IMR-90 (cell line): ENCODE measurements at regions not wholly inside any gene's neighbourhood (a gene's known extent, or its start where the extent isn't known, plus 50 kb on each side); places are given as distances from the start of the nearest gene placed in this dataset.
A peak's percentile ranks its signal among the peaks of the same experiment; 100 is the strongest.

Experiments
- ATAC-seq: fragments of 200-7000 bp; cut with Tn5 transposase; 2 replicates; pipeline ENCODE4 v1.9.1; 2020; ENCODE audit warnings: low read depth, mild to moderate bottlenecking, moderate library complexity
- BruUV-seq: library from RNA; stranded (reverse); fragments of 400-500 nt; replicated peaks from 2 replicates; lab custom pipeline; 2021; lab: Mats Ljungman, UMichigan
- CTCF ChIA-PET: fragments of 300-600 bp; formaldehyde crosslinking; extraction: SDS; loops from one replicate; lab custom pipeline; 2021; ENCODE audit warnings: antibody characterized with exemption; lab: Yijun Ruan, JAX
- POLR2A ChIA-PET: fragments of 300-600 bp; sonication (Branson Sonifier 250); formaldehyde crosslinking; loops from one replicate; lab custom pipeline; 2022; ENCODE audit warnings: antibody characterized with exemption; ENCODE audit not compliant: unreplicated experiment; lab: Charles Lee
- DNase-seq: peaks from one replicate; pipeline ENCODE4 v3.0.0; 2013
- H2AFZ ChIP-seq: replicated peaks from 2 replicates; pipeline ENCODE3; 2013; ENCODE audit warnings: low read length, mild to moderate bottlenecking; ENCODE audit not compliant: poor library complexity
- H2AK5ac ChIP-seq: 2 replicates; pipeline ENCODE4 v1.6.1; 2013; ENCODE audit warnings: low read depth, low read length, inconsistent platforms
- H2AK9ac ChIP-seq: replicated peaks from 2 replicates; pipeline ENCODE3; 2013; ENCODE audit warnings: mild to moderate bottlenecking, low read depth, low read length, moderate library complexity; ENCODE audit not compliant: poor library complexity
- H2BK120ac ChIP-seq: 2 replicates; pipeline ENCODE4 v1.6.1; 2013; ENCODE audit warnings: low read depth, low read length, inconsistent platforms
- H2BK15ac ChIP-seq: 3 replicates; pipeline ENCODE4 v1.6.1; 2013; ENCODE audit warnings: low read depth, low read length, inconsistent platforms
- H2BK20ac ChIP-seq: 2 replicates; pipeline ENCODE4 v1.6.1; 2013; ENCODE audit warnings: low read depth, mild to moderate bottlenecking, inconsistent platforms, low read length, moderate library complexity
- H2BK5ac ChIP-seq: 2 replicates; pipeline ENCODE4 v1.6.1; 2013; ENCODE audit warnings: mild to moderate bottlenecking, low read depth, low read length, inconsistent platforms; ENCODE audit not compliant: poor library complexity, severe bottlenecking
- H3K14ac ChIP-seq: replicated peaks from 2 replicates; pipeline ENCODE4 v1.6.1; 2013; ENCODE audit warnings: low read depth, low read length, inconsistent platforms
- H3K18ac ChIP-seq: 2 replicates; pipeline ENCODE4 v1.6.1; 2013; ENCODE audit warnings: low read depth, low read length, control low read depth
- H3K23ac ChIP-seq: 2 replicates; pipeline ENCODE4 v1.6.1; 2013; ENCODE audit warnings: low read depth, low read length, inconsistent platforms
- H3K27ac ChIP-seq: 2 replicates; pipeline ENCODE4 v1.5.1; 2013; ENCODE audit warnings: mild to moderate bottlenecking, control low read depth, low read length; ENCODE audit not compliant: insufficient read depth
- H3K27me3 ChIP-seq: 2 replicates; pipeline ENCODE4 v1.6.1; 2013; ENCODE audit warnings: low read length; ENCODE audit not compliant: control insufficient read depth, insufficient read depth
- H3K36me3 ChIP-seq: 2 replicates; pipeline ENCODE4 v1.6.1; 2013; ENCODE audit warnings: low read length, mixed read lengths; ENCODE audit not compliant: control insufficient read depth, insufficient read depth
- H3K4ac ChIP-seq: 2 replicates; pipeline ENCODE4 v1.6.1; 2013; ENCODE audit warnings: low read depth, low read length, inconsistent platforms
- H3K4me1 ChIP-seq: 2 replicates; pipeline ENCODE4 v1.6.1; 2013; ENCODE audit warnings: low read length, mixed read lengths; ENCODE audit not compliant: control insufficient read depth, insufficient read depth
- H3K4me2 ChIP-seq: 2 replicates; pipeline ENCODE4 v1.6.1; 2013; ENCODE audit warnings: low read depth, mild to moderate bottlenecking, control low read depth, low read length, moderate library complexity
- H3K4me3 ChIP-seq: 2 replicates; pipeline ENCODE4 v1.5.1; 2013; ENCODE audit warnings: low read depth, mild to moderate bottlenecking, control low read depth, low read length, moderate library complexity; ENCODE audit not compliant: insufficient read depth
- H3K56ac ChIP-seq: 2 replicates; pipeline ENCODE4 v1.6.1; 2013; ENCODE audit warnings: low read length, inconsistent platforms; ENCODE audit not compliant: insufficient read depth; ENCODE audit errors: extremely low read depth
- H3K79me1 ChIP-seq, 2 experiments: 2 replicates each; pipeline ENCODE4 v1.6.1; 2013; ENCODE audit warnings: low read length in 2 of 2, inconsistent platforms in 1 of 2, low read depth in 1 of 2
- H3K9ac ChIP-seq: 2 replicates; pipeline ENCODE4 v1.6.1; 2013; ENCODE audit warnings: low read depth, low read length, control low read depth
- H3K9me1 ChIP-seq: 2 replicates; pipeline ENCODE4 v1.6.1; 2013; ENCODE audit warnings: low read length, inconsistent platforms; ENCODE audit not compliant: insufficient read depth
- H3K9me3 ChIP-seq: 2 replicates; pipeline ENCODE4 v1.6.1; 2013; ENCODE audit warnings: low read length; ENCODE audit not compliant: control insufficient read depth, insufficient read depth
- H4K20me1 ChIP-seq: 2 replicates; pipeline ENCODE4 v1.6.1; 2013; ENCODE audit warnings: low read length, inconsistent platforms; ENCODE audit not compliant: insufficient read depth
- H4K5ac ChIP-seq: 2 replicates; pipeline ENCODE4 v1.6.1; 2013; ENCODE audit warnings: mild to moderate bottlenecking, low read depth, low read length, control low read depth
- H4K8ac ChIP-seq, 2 experiments: 2 replicates each; pipeline ENCODE4 v1.6.1; 2013; ENCODE audit warnings: low read depth in 2 of 2, low read length in 2 of 2, control low read depth in 1 of 2, inconsistent platforms in 1 of 2
- H4K91ac ChIP-seq: 2 replicates; pipeline ENCODE4 v1.6.1; 2013; ENCODE audit warnings: low read depth, low read length, inconsistent platforms; ENCODE audit not compliant: insufficient read depth
- CTCF ChIP-seq: conservative IDR thresholded peaks from 2 replicates; pipeline ENCODE4 v1.5.1; 2012; ENCODE audit warnings: mild to moderate bottlenecking, low read depth, low read length, improper control_type of control experiment
- FOS ChIP-seq: fragments of 150-350 bp; IDR thresholded peaks from 2 replicates; pipeline ENCODE4 v1.6.1; 2016; ENCODE audit warnings: low read depth, low read length
- NFE2L2 ChIP-seq: fragments of 150-350 bp; IDR thresholded peaks from 2 replicates; pipeline ENCODE4 v1.6.1; 2016; ENCODE audit warnings: low read depth, mild to moderate bottlenecking, low read length
- RAD21 ChIP-seq: IDR thresholded peaks from 2 replicates; pipeline ENCODE4 v1.6.1; 2012; ENCODE audit warnings: low read length, improper control_type of control experiment
- SMC3 ChIP-seq: fragments of 150-350 bp; IDR thresholded peaks from 2 replicates; pipeline ENCODE4 v1.6.1; 2016; ENCODE audit warnings: low read depth, mild to moderate bottlenecking, antibody characterized with exemption, low read length, moderate library complexity
- WGBS, 2 experiments: methylation state at CpG; one replicate each; pipeline versions ENCODE4 v1.1.5 to v1.1.7; 2013; ENCODE audit warnings: missing lambda C conversion rate in 2 of 2; ENCODE audit not compliant: insufficient read length in 1 of 2; ENCODE audit errors: extremely low coverage in 2 of 2; 5-methylcytosine and 5-hydroxymethylcytosine counted together
- dilution Hi-C: fragments of 300-500 bp; cut with HindIII; formaldehyde crosslinking; loops from one replicate; pipeline ENCODE4 v1.14.3; 2018; ENCODE audit warnings: low sequenced_read_pairs; ENCODE audit not compliant: unreplicated experiment
- in situ Hi-C: fragments of 300-500 bp; cut with MboI; formaldehyde crosslinking; loops from 3 replicates; pipeline ENCODE4 v1.14.3; 2019; ENCODE audit warnings: low sequenced_read_pairs, inconsistent platforms, mixed read lengths
- intact Hi-C: fragments of 100-400 bp; cut with micrococcal nuclease; formaldehyde crosslinking; loops from 2 replicates; pipeline ENCODE4 v1.10.0; 2022

GRCh38 chr1:186605762-186606350 is 74.4 kb downstream of the PTGS2 start:
- H3K14ac ChIP-seq: no peak overlapping the region
- no peak overlapping the region for H4K8ac ChIP-seq
- DNase-seq (peak; percentile 59), ATAC-seq (peak; percentile 88)
- H3K27me3 ChIP-seq: no peaks in the 10 kb centered on the region
- H3K23ac ChIP-seq: no peak overlapping the region
- H2AFZ ChIP-seq: peak overlapping the region; percentile 79
- no peak for TF ChIP-seq FOS
- TF ChIP-seq CTCF: peak; percentile 68
- peak; percentile 81 for TF ChIP-seq RAD21
- TF ChIP-seq NFE2L2: no peak
- TF ChIP-seq SMC3: peak; percentile 79
- H3K9me1 ChIP-seq: no peaks in the 10 kb centered on the region
- no peak overlapping the region for H4K5ac ChIP-seq
- in situ Hi-C loops: no loop called here
- no peak overlapping the region for H2BK20ac ChIP-seq
- H2AK9ac ChIP-seq: peak overlapping the region; percentile 29
- H3K56ac ChIP-seq: no peak overlapping the region
- H3K9ac ChIP-seq: no peak overlapping the region
- no peaks in the 10 kb centered on the region for H3K4me1 ChIP-seq
- dilution Hi-C loops: loop anchor here (25.0 kb wide), 1 partner anchor 381 kb away; no protein-coding TSS in a partner anchor
- H4K91ac ChIP-seq: no peak overlapping the region
- H3K27ac ChIP-seq: no peak overlapping the region
- CTCF ChIA-PET: interaction anchor here (0.5 to 1.7 kb wide), 13 partner anchors 74 to 714 kb away, joined by 3 to 7 read pairs (median 3); partner anchors contain the start of gene PTGS2
- H4K20me1 ChIP-seq: no peaks in the 10 kb centered on the region
- H3K4me3 ChIP-seq: no peak overlapping the region
- no peaks in the 10 kb centered on the region for H3K36me3 ChIP-seq
- H2AK5ac ChIP-seq: no peak overlapping the region
- no peak overlapping the region for H3K4ac ChIP-seq
- no peaks in the 10 kb centered on the region for H3K79me1 ChIP-seq
- no peak overlapping the region for H3K18ac ChIP-seq
- no CpG with 5 or more reads among the region's 4 CpGs for WGBS, 2 experiments
- H3K9me3 ChIP-seq: no peaks in the 10 kb centered on the region
- no TSS peak for BruUV-seq
- POLR2A ChIA-PET: interaction anchor here (0.6 kb wide), 1 partner anchor 62 kb away, joined by 4 read pairs; no protein-coding TSS in a partner anchor
- H2BK15ac ChIP-seq: no peak overlapping the region
- H2BK5ac ChIP-seq: no peak overlapping the region
- H2BK120ac ChIP-seq: no peak overlapping the region
- no peak overlapping the region for H3K4me2 ChIP-seq
- intact Hi-C loops: loop anchor here (1.0 to 5.0 kb wide), 5 partner anchors 76 to 380 kb away; partner anchors contain the start of gene PTGS2
